ENCODE measurements at regions not wholly inside any gene's neighbourhood (a gene's known extent, or its start where the extent isn't known, plus 50 kb on each side); places are given as distances from the start of the nearest gene placed in this dataset.

DNA sequence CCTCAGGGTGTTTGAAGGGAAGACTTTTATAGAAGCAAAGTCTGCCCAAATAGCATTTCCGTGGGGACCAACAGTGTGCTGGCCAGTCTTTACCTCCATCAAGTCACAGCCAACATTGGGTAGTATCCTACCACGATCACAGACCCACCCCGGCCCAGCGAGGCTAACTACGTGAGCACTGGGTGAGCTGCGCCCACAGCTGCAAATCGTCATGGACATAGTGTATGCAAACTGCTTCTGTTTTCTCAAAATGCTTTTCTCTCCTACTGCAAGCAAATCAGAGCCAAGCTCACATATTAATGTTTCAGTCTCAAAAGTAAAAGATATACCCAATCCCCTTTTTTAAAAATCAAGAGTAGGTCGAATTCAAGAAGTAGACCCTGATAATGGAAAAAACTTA lies 592.8 kb upstream of the CDH4 start:
- Mint-ChIP-seq H3K9me3 (peaks cover 21% of the 10 kb centered on the region), H3K4me3 (no peak overlapping the region), H3K4me1 (peaks cover 42% of the 10 kb centered on the region), H3K27me3 (ENCODE audit: low read depth, poor library complexity) (peaks cover 4% of the 10 kb centered on the region), H3K36me3 (ENCODE audit: low read depth) (peaks cover 5% of the 10 kb centered on the region), H3K27ac (no peak overlapping the region)
- DNase-seq = no peak
- TF ChIP-seq, protein P1, sequence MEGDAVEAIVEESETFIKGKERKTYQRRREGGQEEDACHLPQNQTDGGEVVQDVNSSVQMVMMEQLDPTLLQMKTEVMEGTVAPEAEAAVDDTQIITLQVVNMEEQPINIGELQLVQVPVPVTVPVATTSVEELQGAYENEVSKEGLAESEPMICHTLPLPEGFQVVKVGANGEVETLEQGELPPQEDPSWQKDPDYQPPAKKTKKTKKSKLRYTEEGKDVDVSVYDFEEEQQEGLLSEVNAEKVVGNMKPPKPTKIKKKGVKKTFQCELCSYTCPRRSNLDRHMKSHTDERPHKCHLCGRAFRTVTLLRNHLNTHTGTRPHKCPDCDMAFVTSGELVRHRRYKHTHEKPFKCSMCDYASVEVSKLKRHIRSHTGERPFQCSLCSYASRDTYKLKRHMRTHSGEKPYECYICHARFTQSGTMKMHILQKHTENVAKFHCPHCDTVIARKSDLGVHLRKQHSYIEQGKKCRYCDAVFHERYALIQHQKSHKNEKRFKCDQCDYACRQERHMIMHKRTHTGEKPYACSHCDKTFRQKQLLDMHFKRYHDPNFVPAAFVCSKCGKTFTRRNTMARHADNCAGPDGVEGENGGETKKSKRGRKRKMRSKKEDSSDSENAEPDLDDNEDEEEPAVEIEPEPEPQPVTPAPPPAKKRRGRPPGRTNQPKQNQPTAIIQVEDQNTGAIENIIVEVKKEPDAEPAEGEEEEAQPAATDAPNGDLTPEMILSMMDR (IDR thresholded peaks at IDR 0.05) = no peak

- no peak for DNase-seq
- Mint-ChIP-seq H3K36me3 (ENCODE audit: low read depth) (no peaks in the 10 kb centered on the region), H3K9me3 (no peaks in the 10 kb centered on the region), H3K27ac (no peak overlapping the region), H3K4me3 (no peak overlapping the region), H3K4me1 (peaks cover 28% of the 10 kb centered on the region), H3K27me3 (ENCODE audit: low read depth, poor library complexity) (peaks cover 4% of the 10 kb centered on the region)
- TF ChIP-seq, protein P1 (IDR thresholded peaks at IDR 0.05) = no peak
Observed at GRCh38 chr20:60662307-60662706, 589.8 kb upstream of the CDH4 start.

DNA sequence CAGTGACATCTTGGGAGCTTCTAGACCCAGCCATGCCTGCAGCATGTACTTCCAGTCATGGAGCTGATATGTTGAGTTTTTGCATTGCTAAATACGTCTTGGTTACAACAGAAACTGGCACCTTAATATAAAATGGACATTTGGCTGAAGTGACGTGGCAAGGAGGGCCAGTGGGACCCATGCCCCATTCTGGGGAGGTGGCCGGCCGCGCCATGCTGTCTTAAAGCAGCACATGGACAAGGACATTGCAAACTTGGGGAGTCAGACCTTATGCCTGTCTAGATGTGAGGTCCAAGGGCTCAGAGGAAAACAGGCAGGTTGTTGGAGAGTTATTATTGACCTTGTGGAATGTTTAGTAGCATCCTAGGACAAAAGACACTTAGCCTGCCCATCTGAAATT lies 588.0 kb upstream of the CDH4 start:
- Mint-ChIP-seq H3K27me3 (ENCODE audit: low read depth, poor library complexity) (no peaks in the 10 kb centered on the region), H3K4me3 (no peak overlapping the region), H3K36me3 (ENCODE audit: low read depth) (no peaks in the 10 kb centered on the region), H3K27ac (no peak overlapping the region), H3K9me3 (no peaks in the 10 kb centered on the region), H3K4me1 (peaks cover 10% of the 10 kb centered on the region)
- TF ChIP-seq, protein P1 (IDR thresholded peaks at IDR 0.05) = no peak
- no peak for DNase-seq

DNA sequence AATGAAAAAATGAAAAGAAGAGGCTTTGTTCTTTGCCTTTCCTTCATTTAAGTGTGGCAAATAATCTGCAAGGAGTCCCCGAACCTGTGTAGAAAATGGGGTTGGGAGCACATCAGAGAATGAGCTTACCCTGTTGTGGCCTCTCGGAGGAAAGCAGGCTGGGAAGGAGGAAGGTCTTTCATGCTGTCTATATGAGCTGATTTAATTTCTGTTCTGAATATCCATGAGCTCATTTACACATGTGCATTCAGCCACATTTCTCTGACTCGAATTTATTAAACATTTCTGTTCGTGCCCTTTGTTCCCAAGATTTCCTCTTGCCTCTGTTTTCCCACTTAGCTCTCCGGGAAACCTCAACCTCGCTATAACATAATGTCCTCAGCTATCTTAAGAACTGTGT lies 584.4 kb upstream of the CDH4 start:
- no peaks in the 10 kb centered on the region for H3K36me3 Mint-ChIP-seq (ENCODE audit: low read depth)
- H3K9me3 Mint-ChIP-seq = no peaks in the 10 kb centered on the region
- H3K4me1 Mint-ChIP-seq = no peaks in the 10 kb centered on the region
- H3K27me3 Mint-ChIP-seq (ENCODE audit: low read depth, poor library complexity) = peaks cover 4% of the 10 kb centered on the region
- no peak overlapping the region for H3K27ac Mint-ChIP-seq
- no peak for DNase-seq
- no peak overlapping the region for H3K4me3 Mint-ChIP-seq
- TF ChIP-seq, protein P1 (IDR thresholded peaks at IDR 0.05) = no peak

GRCh38 chr20:60669211-60669610 lies 582.9 kb upstream of the CDH4 start:
- Mint-ChIP-seq H3K9me3 (no peaks in the 10 kb centered on the region), H3K27ac (no peak overlapping the region), H3K36me3 (ENCODE audit: low read depth) (no peaks in the 10 kb centered on the region), H3K27me3 (ENCODE audit: low read depth, poor library complexity) (peaks cover 10% of the 10 kb centered on the region), H3K4me3 (no peak overlapping the region), H3K4me1 (no peaks in the 10 kb centered on the region)
- TF ChIP-seq, protein P1 (IDR thresholded peaks at IDR 0.05) = no peak
- DNase-seq = no peak

DNA sequence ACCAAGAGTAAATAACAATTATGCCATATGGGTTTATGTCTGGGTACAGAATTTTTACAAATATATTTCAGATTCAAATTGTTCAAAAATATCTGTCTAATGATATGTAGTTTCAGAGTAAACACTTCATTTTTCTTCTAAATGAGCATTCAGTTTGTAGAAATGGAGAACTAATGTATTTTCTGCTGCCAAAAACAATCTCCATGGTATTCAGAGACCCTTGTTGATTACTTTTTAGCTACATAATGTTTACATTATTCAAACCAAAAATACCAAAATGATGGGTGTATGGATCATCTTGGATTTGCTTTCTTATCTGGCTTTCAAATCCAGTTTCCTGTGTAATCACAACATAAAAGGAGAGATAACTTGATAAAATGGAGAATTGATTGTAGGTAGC lies 576.0 kb upstream of the CDH4 start:
- DNase-seq = no peak
- TF ChIP-seq, protein P1 (IDR thresholded peaks at IDR 0.05) = no peak
- Mint-ChIP-seq H3K27me3 (ENCODE audit: low read depth, poor library complexity) (peaks cover 10% of the 10 kb centered on the region), H3K4me3 (no peak overlapping the region), H3K4me1 (no peaks in the 10 kb centered on the region), H3K36me3 (ENCODE audit: low read depth) (no peaks in the 10 kb centered on the region), H3K27ac (no peak overlapping the region), H3K9me3 (peaks cover 5% of the 10 kb centered on the region)
